Stimulated activated CD8-positive, alpha-beta memory T cell treated with anti-CD3 and anti-CD28 coated beads, Interleukin-15, amount 100 ng/mL, for 1 hour (primary cell): ENCODE measurements at regions not wholly inside any gene's neighbourhood (a gene's known extent, or its start where the extent isn't known, plus 50 kb on each side); places are given as distances from the start of the nearest gene placed in this dataset.
"Not testable (repeated sequence)": the region's sequence is repeated elsewhere in the genome, so short reads cannot be mapped to it uniquely, and the experiment has no call there.

Experiments used
- DNase-seq: peaks from one replicate; pipeline ENCODE4 v3.0.0-alpha.2; 2020; ENCODE audit warnings: low read depth

- no peak for DNase-seq
These were observed 139.6 kb upstream of the EGLN3 start for GRCh38 chr14:34090451-34090850.

GRCh38 chr14:34088914-34089313 lies 138.0 kb upstream of the EGLN3 start:
- no peak for DNase-seq

- DNase-seq: no peak
These were observed 136.7 kb upstream of the EGLN3 start for GRCh38 chr14:34087571-34087970.

- DNase-seq: no peak
These were observed 135.4 kb upstream of the EGLN3 start for GRCh38 chr14:34086223-34086757.

- no peak for DNase-seq
These were observed 134.8 kb upstream of the EGLN3 start for GRCh38 chr14:34085695-34086094.

GRCh38 chr14:34081576-34082136 lies 130.8 kb upstream of the EGLN3 start:
- DNase-seq: no peak

- no peak for DNase-seq
These were observed 130.3 kb upstream of the EGLN3 start for GRCh38 chr14:34081101-34081575.

- not testable (repeated sequence) for DNase-seq
These were observed 128.8 kb upstream of the EGLN3 start for GRCh38 chr14:34079643-34080042.

GRCh38 chr14:34078117-34078743 lies 127.4 kb upstream of the EGLN3 start:
- no peak for DNase-seq

- DNase-seq: no peak
These were observed 125.0 kb upstream of the EGLN3 start for GRCh38 chr14:34075826-34076225.

- DNase-seq: no peak
These were observed 124.3 kb upstream of the EGLN3 start for GRCh38 chr14:34075042-34075744.

- DNase-seq: no peak
These were observed 122.0 kb upstream of the EGLN3 start for GRCh38 chr14:34072921-34073320.

GRCh38 chr14:34072401-34072800 lies 121.5 kb upstream of the EGLN3 start:
- DNase-seq: no peak

- DNase-seq: no peak
These were observed 120.1 kb upstream of the EGLN3 start for GRCh38 chr14:34070917-34071407.

GRCh38 chr14:34069854-34070582 lies 119.1 kb upstream of the EGLN3 start:
- no peak for DNase-seq

GRCh38 chr14:34067587-34067986 lies 116.7 kb upstream of the EGLN3 start:
- no peak for DNase-seq

GRCh38 chr14:34065690-34066391 lies 115.0 kb upstream of the EGLN3 start:
- DNase-seq: no peak

GRCh38 chr14:34065236-34065635 lies 114.4 kb upstream of the EGLN3 start:
- DNase-seq: no peak

GRCh38 chr14:34064349-34064748 lies 113.5 kb upstream of the EGLN3 start:
- no peak for DNase-seq

GRCh38 chr14:34063470-34064164 lies 112.7 kb upstream of the EGLN3 start:
- DNase-seq: no peak

GRCh38 chr14:34063042-34063441 lies 112.2 kb upstream of the EGLN3 start:
- DNase-seq: no peak
